WTC11 (cell line): ENCODE measurements at regions not wholly inside any gene's neighbourhood (a gene's known extent, or its start where the extent isn't known, plus 50 kb on each side); places are given as distances from the start of the nearest gene placed in this dataset.

Source experiments
- NR3C1 ChIP-seq: sonication (generic); formaldehyde crosslinking; conservative IDR thresholded peaks from 2 replicates; pipeline ENCODE4 v1.8.1; 2023; ENCODE audit warnings: low read depth, mild to moderate bottlenecking, missing genetic modification reagents
- TF ChIP-seq, protein P1 (sequence below): fragments of 200-600 bp; IDR thresholded peaks from 2 replicates; pipeline ENCODE4 v1.8.0; 2022; ENCODE audit warnings: antibody characterized with exemption
- TF ChIP-seq, protein P2 (sequence below): sonication (generic); formaldehyde crosslinking; IDR thresholded peaks from 2 replicates; pipeline ENCODE4 v1.8.1; 2023; ENCODE audit warnings: mild to moderate bottlenecking, missing genetic modification reagents, moderate library complexity
- TF ChIP-seq, protein P3 (sequence below): fragments of 250-450 bp; sonication (Bioruptor Pico); IDR thresholded peaks from 2 replicates; pipeline ENCODE4 v1.8.0; 2021; ENCODE audit warnings: mild to moderate bottlenecking
- TF ChIP-seq, protein P4 (sequence below): sonication (generic); formaldehyde crosslinking; IDR thresholded peaks from 2 replicates; pipeline ENCODE4 v1.8.0; 2022; ENCODE audit warnings: mild to moderate bottlenecking, missing genetic modification reagents

DNA sequence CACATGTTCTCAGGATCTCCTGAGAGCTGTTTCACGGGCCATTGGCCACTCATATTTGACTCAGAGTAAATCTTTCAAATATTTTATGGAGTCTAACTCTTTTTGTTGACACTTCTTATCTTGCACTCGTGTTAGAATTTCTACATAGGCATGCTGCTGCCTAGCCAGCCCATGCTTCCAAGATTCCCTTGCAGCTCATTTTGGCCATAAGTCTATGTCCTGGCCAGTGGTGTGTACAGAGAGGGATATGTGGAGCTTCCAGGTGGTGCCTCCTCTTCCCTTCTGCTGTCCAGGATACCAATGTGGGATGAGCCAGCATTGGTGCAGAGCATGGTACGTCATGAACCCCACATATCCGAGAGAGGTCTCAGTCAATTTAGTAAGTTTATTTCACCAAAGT lies 522.6 kb downstream of the QKI start:
- TF ChIP-seq, protein P1, sequence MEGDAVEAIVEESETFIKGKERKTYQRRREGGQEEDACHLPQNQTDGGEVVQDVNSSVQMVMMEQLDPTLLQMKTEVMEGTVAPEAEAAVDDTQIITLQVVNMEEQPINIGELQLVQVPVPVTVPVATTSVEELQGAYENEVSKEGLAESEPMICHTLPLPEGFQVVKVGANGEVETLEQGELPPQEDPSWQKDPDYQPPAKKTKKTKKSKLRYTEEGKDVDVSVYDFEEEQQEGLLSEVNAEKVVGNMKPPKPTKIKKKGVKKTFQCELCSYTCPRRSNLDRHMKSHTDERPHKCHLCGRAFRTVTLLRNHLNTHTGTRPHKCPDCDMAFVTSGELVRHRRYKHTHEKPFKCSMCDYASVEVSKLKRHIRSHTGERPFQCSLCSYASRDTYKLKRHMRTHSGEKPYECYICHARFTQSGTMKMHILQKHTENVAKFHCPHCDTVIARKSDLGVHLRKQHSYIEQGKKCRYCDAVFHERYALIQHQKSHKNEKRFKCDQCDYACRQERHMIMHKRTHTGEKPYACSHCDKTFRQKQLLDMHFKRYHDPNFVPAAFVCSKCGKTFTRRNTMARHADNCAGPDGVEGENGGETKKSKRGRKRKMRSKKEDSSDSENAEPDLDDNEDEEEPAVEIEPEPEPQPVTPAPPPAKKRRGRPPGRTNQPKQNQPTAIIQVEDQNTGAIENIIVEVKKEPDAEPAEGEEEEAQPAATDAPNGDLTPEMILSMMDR = no peak
- no peak for TF ChIP-seq NR3C1 (CRISPR knock-in tag)
- TF ChIP-seq, protein P2, sequence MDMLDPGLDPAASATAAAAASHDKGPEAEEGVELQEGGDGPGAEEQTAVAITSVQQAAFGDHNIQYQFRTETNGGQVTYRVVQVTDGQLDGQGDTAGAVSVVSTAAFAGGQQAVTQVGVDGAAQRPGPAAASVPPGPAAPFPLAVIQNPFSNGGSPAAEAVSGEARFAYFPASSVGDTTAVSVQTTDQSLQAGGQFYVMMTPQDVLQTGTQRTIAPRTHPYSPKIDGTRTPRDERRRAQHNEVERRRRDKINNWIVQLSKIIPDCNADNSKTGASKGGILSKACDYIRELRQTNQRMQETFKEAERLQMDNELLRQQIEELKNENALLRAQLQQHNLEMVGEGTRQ (CRISPR knock-in tag) = no peak
- TF ChIP-seq, protein P3, sequence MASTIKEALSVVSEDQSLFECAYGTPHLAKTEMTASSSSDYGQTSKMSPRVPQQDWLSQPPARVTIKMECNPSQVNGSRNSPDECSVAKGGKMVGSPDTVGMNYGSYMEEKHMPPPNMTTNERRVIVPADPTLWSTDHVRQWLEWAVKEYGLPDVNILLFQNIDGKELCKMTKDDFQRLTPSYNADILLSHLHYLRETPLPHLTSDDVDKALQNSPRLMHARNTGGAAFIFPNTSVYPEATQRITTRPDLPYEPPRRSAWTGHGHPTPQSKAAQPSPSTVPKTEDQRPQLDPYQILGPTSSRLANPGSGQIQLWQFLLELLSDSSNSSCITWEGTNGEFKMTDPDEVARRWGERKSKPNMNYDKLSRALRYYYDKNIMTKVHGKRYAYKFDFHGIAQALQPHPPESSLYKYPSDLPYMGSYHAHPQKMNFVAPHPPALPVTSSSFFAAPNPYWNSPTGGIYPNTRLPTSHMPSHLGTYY (CRISPR knock-in tag) = no peak
- TF ChIP-seq, protein P4, sequence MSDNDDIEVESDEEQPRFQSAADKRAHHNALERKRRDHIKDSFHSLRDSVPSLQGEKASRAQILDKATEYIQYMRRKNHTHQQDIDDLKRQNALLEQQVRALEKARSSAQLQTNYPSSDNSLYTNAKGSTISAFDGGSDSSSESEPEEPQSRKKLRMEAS (CRISPR knock-in tag) = no peak
